ENCODE measurements at regions not wholly inside any gene's neighbourhood (a gene's known extent, or its start where the extent isn't known, plus 50 kb on each side); places are given as distances from the start of the nearest gene placed in this dataset.

DNA sequence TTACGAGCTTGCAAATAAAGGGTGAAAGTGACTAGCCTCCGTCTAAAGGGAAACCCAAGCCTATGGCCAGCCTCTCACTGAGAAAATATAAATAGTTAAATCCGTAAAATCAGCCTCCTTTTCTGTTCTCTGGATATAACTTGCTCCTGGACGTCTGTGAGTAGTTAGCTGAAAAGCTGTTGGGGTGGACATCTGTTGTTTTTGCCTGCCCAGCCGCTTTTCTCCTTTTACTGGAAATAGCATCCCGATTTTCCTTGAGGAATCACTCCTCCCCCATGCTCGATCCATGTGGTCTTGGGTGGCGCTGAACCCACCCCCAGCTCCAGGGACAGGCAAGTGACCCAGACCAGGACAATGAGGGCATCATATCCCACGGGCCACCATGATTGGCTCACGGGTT lies 291.5 kb upstream of the ZNF507 start:
- FAIRE-seq: no peak

DNA sequence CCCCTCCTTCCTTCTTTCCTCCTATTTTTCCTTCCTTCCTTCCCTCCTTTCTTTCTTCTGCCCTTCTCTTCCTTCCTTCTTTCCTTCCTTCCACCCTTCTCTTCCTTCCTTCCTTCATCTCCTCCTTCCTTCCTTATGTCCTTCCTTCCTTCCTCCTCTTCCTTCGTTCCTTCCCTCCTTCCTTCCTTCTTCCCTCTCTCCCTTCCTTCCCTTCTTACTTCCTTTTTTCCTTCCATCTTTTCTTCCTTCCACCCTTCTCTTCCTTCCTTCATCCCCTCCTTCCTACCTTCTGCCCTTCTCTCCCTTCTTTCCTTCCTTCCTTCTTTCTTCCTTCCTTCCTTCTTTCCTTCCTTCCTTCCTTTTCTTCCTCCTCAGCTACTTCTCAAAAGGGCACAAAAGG lies 287.3 kb upstream of the ZNF507 start:
- dilution Hi-C loops (cut with MboI; ENCODE audit: extremely low pct_ligation_motif_present, low sequenced_read_pairs): no loop called here
- TF ChIP-seq EZH2 (IDR thresholded peaks at IDR 0.05; ENCODE audit: low read length): no peak
- TF ChIP-seq, protein P1, sequence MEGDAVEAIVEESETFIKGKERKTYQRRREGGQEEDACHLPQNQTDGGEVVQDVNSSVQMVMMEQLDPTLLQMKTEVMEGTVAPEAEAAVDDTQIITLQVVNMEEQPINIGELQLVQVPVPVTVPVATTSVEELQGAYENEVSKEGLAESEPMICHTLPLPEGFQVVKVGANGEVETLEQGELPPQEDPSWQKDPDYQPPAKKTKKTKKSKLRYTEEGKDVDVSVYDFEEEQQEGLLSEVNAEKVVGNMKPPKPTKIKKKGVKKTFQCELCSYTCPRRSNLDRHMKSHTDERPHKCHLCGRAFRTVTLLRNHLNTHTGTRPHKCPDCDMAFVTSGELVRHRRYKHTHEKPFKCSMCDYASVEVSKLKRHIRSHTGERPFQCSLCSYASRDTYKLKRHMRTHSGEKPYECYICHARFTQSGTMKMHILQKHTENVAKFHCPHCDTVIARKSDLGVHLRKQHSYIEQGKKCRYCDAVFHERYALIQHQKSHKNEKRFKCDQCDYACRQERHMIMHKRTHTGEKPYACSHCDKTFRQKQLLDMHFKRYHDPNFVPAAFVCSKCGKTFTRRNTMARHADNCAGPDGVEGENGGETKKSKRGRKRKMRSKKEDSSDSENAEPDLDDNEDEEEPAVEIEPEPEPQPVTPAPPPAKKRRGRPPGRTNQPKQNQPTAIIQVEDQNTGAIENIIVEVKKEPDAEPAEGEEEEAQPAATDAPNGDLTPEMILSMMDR (optimal IDR thresholded peaks at IDR 0.05 in 1 of 3, IDR thresholded peaks at IDR 0.05 in 1 of 3, conservative IDR thresholded peaks at IDR 0.05 in 1 of 3; ENCODE audit: extremely low read depth in 1 of 3, insufficient read depth in 2 of 3, low read length in 3 of 3): no peak
- Histone ChIP-seq H3K27me3 (ENCODE audit: control insufficient read depth, extremely low read depth, insufficient read depth, low read length) (no peaks in the 10 kb centered on the region), H3K9me3 (ENCODE audit: control insufficient read depth, low read depth, low read length) (no peaks in the 10 kb centered on the region), H3K9me1 (ENCODE audit: control insufficient read depth, extremely low read depth, insufficient read depth, low read length) (no peaks in the 10 kb centered on the region), H3K4me2 (ENCODE audit: control insufficient read depth, extremely low read depth, insufficient read depth, low read depth, low read length) (no peak overlapping the region), H3K4me1 (ENCODE audit: control insufficient read depth, extremely low read depth, insufficient read depth, low read length) (no peaks in the 10 kb centered on the region), H3K4me3 (ENCODE audit: control insufficient read depth in 2 of 3, extremely low read depth in 1 of 3, insufficient read depth in 2 of 3, low read depth in 1 of 3, low read length in 3 of 3) (no peak overlapping the region), H3K9ac (ENCODE audit: control insufficient read depth, extremely low read depth, insufficient read depth, low read length) (no peak overlapping the region), H2AFZ (ENCODE audit: control insufficient read depth, low read length) (no peak overlapping the region), H4K20me1 (ENCODE audit: control insufficient read depth, extremely low read depth, insufficient read depth, low read length) (no peaks in the 10 kb centered on the region), H3K79me2 (ENCODE audit: control insufficient read depth, insufficient read depth, low read length) (no peaks in the 10 kb centered on the region), H3K27ac (ENCODE audit: control insufficient read depth, insufficient read depth, low read length) (no peak overlapping the region), H3K36me3 (ENCODE audit: control insufficient read depth in 2 of 2, extremely low read depth in 1 of 2, insufficient read depth in 2 of 2, low read length in 2 of 2) (no peaks in the 10 kb centered on the region)
- DNase-seq (ENCODE audit: low read depth, low spot score) (no peak), FAIRE-seq (no peak)

More for the DNA sequence above, 291.5 kb upstream of the ZNF507 start:
- Histone ChIP-seq H3K27me3 (ENCODE audit: control insufficient read depth, extremely low read depth, insufficient read depth, low read length) (no peaks in the 10 kb centered on the region), H3K4me2 (ENCODE audit: control insufficient read depth, extremely low read depth, insufficient read depth, low read depth, low read length) (no peak overlapping the region), H3K27ac (ENCODE audit: control insufficient read depth, insufficient read depth, low read length) (no peak overlapping the region), H3K4me3 (ENCODE audit: control insufficient read depth in 2 of 3, extremely low read depth in 1 of 3, insufficient read depth in 2 of 3, low read depth in 1 of 3, low read length in 3 of 3) (no peak overlapping the region), H3K9ac (ENCODE audit: control insufficient read depth, extremely low read depth, insufficient read depth, low read length) (no peak overlapping the region), H3K9me1 (ENCODE audit: control insufficient read depth, extremely low read depth, insufficient read depth, low read length) (no peaks in the 10 kb centered on the region), H3K9me3 (ENCODE audit: control insufficient read depth, low read depth, low read length) (no peaks in the 10 kb centered on the region), H2AFZ (ENCODE audit: control insufficient read depth, low read length) (no peak overlapping the region), H4K20me1 (ENCODE audit: control insufficient read depth, extremely low read depth, insufficient read depth, low read length) (no peaks in the 10 kb centered on the region), H3K79me2 (ENCODE audit: control insufficient read depth, insufficient read depth, low read length) (no peaks in the 10 kb centered on the region), H3K4me1 (ENCODE audit: control insufficient read depth, extremely low read depth, insufficient read depth, low read length) (no peaks in the 10 kb centered on the region), H3K36me3 (ENCODE audit: control insufficient read depth in 2 of 2, extremely low read depth in 1 of 2, insufficient read depth in 2 of 2, low read length in 2 of 2) (no peaks in the 10 kb centered on the region)
- TF ChIP-seq, protein P1 (optimal IDR thresholded peaks at IDR 0.05 in 1 of 3, IDR thresholded peaks at IDR 0.05 in 1 of 3, conservative IDR thresholded peaks at IDR 0.05 in 1 of 3; ENCODE audit: extremely low read depth in 1 of 3, insufficient read depth in 2 of 3, low read length in 3 of 3): no peak
- no peak for TF ChIP-seq EZH2 (IDR thresholded peaks at IDR 0.05; ENCODE audit: low read length)
- no peak for DNase-seq (ENCODE audit: low read depth, low spot score)
- dilution Hi-C loops (cut with MboI; ENCODE audit: extremely low pct_ligation_motif_present, low sequenced_read_pairs): no loop called here

Data from keratinocyte (primary cell).